ENCODE measurements at regions not wholly inside any gene's neighbourhood (a gene's known extent, or its start where the extent isn't known, plus 50 kb on each side); places are given as distances from the start of the nearest gene placed in this dataset.

GRCh38 chr3:87797872-87798566 is 260.8 kb downstream of the CGGBP1 start:
- ATAC-seq (no peak), DNase-seq (ENCODE audit: low spot score) (no peak), FAIRE-seq (no peak)
- no peaks in the 10 kb centered on the region for H3K36me3 ChIP-seq (replicated peaks in 1 of 2; ENCODE audit: control insufficient read depth in 1 of 2, insufficient read depth in 2 of 2, low read length in 2 of 2)
- CTCF ChIA-PET (ENCODE audit: low intra/inter-chr PET ratio, low total read pairs): no interaction called here
- 0 out of 2 replicates have a peak, but pooled peaks cover 3% of the 10 kb centered on the region for H3K4me1 ChIP-seq (ENCODE audit: insufficient read depth, low read length)
- H3K27me3 ChIP-seq (ENCODE audit: control insufficient read depth in 1 of 2, insufficient read depth in 2 of 2, low read length in 2 of 2): peaks cover 2 to 15% of the 10 kb centered on the region in 2 experiments; a peak in 2 of 5 replicates
- in situ Hi-C loops (cut with HindIII; ENCODE audit: extremely low pct_ligation_motif_present, low pct_unique_long_range_greater_than_20kb): no loop called here
- no peaks in the 10 kb centered on the region for H3K9me3 ChIP-seq (ENCODE audit: low read length)
- TF ChIP-seq ZNF720 (CRISPR knock-in tag; IDR thresholded peaks at IDR 0.05): no peak
- no peak for TF ChIP-seq ZNF879 (CRISPR knock-in tag; IDR thresholded peaks at IDR 0.05)
- no peak for TF ChIP-seq EP300 (IDR thresholded peaks at IDR 0.05; ENCODE audit: low read depth in 2 of 2, low read length in 2 of 2)
- no peak for TF ChIP-seq EP300 (CRISPR knock-in tag; IDR thresholded peaks at IDR 0.05; ENCODE audit: borderline replicate concordance)
- BruUV-seq (replicated peaks): no TSS peak
- no peak overlapping the region for H2AFZ ChIP-seq (ENCODE audit: low read length)
- H3K27ac ChIP-seq (ENCODE audit: extremely low read length, insufficient read depth, low read length): no peak overlapping the region
- no peak overlapping the region for H3K4me3 ChIP-seq (replicated peaks in 1 of 3; ENCODE audit: insufficient read depth in 1 of 3, low read depth in 2 of 3, low read length in 3 of 3)
- no peaks in the 10 kb centered on the region for H3K79me2 ChIP-seq (ENCODE audit: insufficient read depth, low read length)
- POLR2A ChIA-PET: no interaction called here
- WGBS (ENCODE audit: low lambda C conversion rate): 10% methylated on average over 5 of the region's 5 CpGs
- H3K4me2 ChIP-seq (ENCODE audit: low read depth, low read length): no peak overlapping the region
- intact Hi-C loops (cut with micrococcal nuclease; ENCODE audit: unreplicated experiment): no loop called here
- no peaks in the 10 kb centered on the region for H4K20me1 ChIP-seq (ENCODE audit: insufficient read depth, low read length)
- H3K9ac ChIP-seq (ENCODE audit: insufficient read depth, low read depth, low read length): no peak overlapping the region

GRCh38 chr3:87796843-87797185 is 262.0 kb downstream of the CGGBP1 start:
- Histone ChIP-seq H3K9me3 (ENCODE audit: low read length) (no peaks in the 10 kb centered on the region), H3K4me3 (replicated peaks in 1 of 3; ENCODE audit: insufficient read depth in 1 of 3, low read depth in 2 of 3, low read length in 3 of 3) (no peak overlapping the region), H3K79me2 (ENCODE audit: insufficient read depth, low read length) (no peaks in the 10 kb centered on the region), H3K36me3 (replicated peaks in 1 of 2; ENCODE audit: control insufficient read depth in 1 of 2, insufficient read depth in 2 of 2, low read length in 2 of 2) (no peaks in the 10 kb centered on the region), H3K27me3 (ENCODE audit: control insufficient read depth in 1 of 2, insufficient read depth in 2 of 2, low read length in 2 of 2) (peaks cover 2 to 27% of the 10 kb centered on the region in 2 experiments; a peak in 2 of 5 replicates), H3K4me2 (ENCODE audit: low read depth, low read length) (no peak overlapping the region), H4K20me1 (ENCODE audit: insufficient read depth, low read length) (no peaks in the 10 kb centered on the region), H3K9ac (ENCODE audit: insufficient read depth, low read depth, low read length) (no peak overlapping the region), H2AFZ (ENCODE audit: low read length) (no peak overlapping the region), H3K27ac (ENCODE audit: extremely low read length, insufficient read depth, low read length) (no peak overlapping the region), H3K4me1 (ENCODE audit: insufficient read depth, low read length) (0 out of 2 replicates have a peak, but pooled peaks cover 13% of the 10 kb centered on the region)
- no peak for TF ChIP-seq GPBP1L1 (CRISPR knock-in tag; IDR thresholded peaks at IDR 0.05)
- no peak for TF ChIP-seq KLF12 (CRISPR knock-in tag; IDR thresholded peaks at IDR 0.05; ENCODE audit: borderline replicate concordance)
- TF ChIP-seq ZNF691 (CRISPR knock-in tag; IDR thresholded peaks at IDR 0.05; ENCODE audit: borderline replicate concordance, low read depth): no peak
- TF ChIP-seq ELF3 (CRISPR knock-in tag; IDR thresholded peaks at IDR 0.05): no peak
- TF ChIP-seq ZNF747 (CRISPR knock-in tag; IDR thresholded peaks at IDR 0.05; ENCODE audit: borderline replicate concordance): no peak
- no peak for TF ChIP-seq NCOA2 (CRISPR knock-in tag; IDR thresholded peaks at IDR 0.05)
- TF ChIP-seq FOXK2 (IDR thresholded peaks at IDR 0.05): no peak
- no peak for TF ChIP-seq ZNF670 (CRISPR knock-in tag; IDR thresholded peaks at IDR 0.05; ENCODE audit: borderline replicate concordance)
- TF ChIP-seq ZSCAN29 (CRISPR knock-in tag; conservative IDR thresholded peaks at IDR 0.05): no peak
- FAIRE-seq: no peak
- CTCF ChIA-PET (ENCODE audit: low intra/inter-chr PET ratio, low total read pairs): no interaction called here
- no TSS peak for BruUV-seq (replicated peaks)
- POLR2A ChIA-PET: no interaction called here
- in situ Hi-C loops (cut with HindIII; ENCODE audit: extremely low pct_ligation_motif_present, low pct_unique_long_range_greater_than_20kb) (no loop called here), intact Hi-C loops (cut with micrococcal nuclease; ENCODE audit: unreplicated experiment) (no loop called here)
- WGBS (ENCODE audit: low lambda C conversion rate): 18% methylated on average over 3 of the region's 3 CpGs
- ATAC-seq: no peak
- DNase-seq (ENCODE audit: low spot score): no peak

All from HepG2 (cell line).